ENCODE measurements at regions not wholly inside any gene's neighbourhood (a gene's known extent, or its start where the extent isn't known, plus 50 kb on each side); places are given as distances from the start of the nearest gene placed in this dataset.

DNA sequence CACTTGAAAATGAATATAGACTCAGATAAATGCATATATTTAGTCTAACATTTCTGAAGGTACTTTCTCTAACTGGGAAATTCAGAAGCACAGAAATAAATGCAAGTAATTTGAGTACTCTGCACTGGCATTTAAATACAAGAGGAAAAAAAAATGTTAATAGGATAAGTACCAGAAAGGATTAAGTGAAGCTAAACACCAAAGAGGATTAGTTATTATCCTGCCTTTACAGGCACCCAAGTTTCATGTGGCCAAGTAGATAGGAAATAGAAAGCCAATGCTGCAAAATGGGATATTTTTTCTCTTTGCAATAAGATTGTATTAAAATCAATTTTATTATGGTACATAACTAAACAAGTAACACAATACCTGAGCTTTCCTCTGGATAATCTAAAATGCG, 762.5 kb downstream of the PCDH7 start (continued):
- TF ChIP-seq, protein P1, sequence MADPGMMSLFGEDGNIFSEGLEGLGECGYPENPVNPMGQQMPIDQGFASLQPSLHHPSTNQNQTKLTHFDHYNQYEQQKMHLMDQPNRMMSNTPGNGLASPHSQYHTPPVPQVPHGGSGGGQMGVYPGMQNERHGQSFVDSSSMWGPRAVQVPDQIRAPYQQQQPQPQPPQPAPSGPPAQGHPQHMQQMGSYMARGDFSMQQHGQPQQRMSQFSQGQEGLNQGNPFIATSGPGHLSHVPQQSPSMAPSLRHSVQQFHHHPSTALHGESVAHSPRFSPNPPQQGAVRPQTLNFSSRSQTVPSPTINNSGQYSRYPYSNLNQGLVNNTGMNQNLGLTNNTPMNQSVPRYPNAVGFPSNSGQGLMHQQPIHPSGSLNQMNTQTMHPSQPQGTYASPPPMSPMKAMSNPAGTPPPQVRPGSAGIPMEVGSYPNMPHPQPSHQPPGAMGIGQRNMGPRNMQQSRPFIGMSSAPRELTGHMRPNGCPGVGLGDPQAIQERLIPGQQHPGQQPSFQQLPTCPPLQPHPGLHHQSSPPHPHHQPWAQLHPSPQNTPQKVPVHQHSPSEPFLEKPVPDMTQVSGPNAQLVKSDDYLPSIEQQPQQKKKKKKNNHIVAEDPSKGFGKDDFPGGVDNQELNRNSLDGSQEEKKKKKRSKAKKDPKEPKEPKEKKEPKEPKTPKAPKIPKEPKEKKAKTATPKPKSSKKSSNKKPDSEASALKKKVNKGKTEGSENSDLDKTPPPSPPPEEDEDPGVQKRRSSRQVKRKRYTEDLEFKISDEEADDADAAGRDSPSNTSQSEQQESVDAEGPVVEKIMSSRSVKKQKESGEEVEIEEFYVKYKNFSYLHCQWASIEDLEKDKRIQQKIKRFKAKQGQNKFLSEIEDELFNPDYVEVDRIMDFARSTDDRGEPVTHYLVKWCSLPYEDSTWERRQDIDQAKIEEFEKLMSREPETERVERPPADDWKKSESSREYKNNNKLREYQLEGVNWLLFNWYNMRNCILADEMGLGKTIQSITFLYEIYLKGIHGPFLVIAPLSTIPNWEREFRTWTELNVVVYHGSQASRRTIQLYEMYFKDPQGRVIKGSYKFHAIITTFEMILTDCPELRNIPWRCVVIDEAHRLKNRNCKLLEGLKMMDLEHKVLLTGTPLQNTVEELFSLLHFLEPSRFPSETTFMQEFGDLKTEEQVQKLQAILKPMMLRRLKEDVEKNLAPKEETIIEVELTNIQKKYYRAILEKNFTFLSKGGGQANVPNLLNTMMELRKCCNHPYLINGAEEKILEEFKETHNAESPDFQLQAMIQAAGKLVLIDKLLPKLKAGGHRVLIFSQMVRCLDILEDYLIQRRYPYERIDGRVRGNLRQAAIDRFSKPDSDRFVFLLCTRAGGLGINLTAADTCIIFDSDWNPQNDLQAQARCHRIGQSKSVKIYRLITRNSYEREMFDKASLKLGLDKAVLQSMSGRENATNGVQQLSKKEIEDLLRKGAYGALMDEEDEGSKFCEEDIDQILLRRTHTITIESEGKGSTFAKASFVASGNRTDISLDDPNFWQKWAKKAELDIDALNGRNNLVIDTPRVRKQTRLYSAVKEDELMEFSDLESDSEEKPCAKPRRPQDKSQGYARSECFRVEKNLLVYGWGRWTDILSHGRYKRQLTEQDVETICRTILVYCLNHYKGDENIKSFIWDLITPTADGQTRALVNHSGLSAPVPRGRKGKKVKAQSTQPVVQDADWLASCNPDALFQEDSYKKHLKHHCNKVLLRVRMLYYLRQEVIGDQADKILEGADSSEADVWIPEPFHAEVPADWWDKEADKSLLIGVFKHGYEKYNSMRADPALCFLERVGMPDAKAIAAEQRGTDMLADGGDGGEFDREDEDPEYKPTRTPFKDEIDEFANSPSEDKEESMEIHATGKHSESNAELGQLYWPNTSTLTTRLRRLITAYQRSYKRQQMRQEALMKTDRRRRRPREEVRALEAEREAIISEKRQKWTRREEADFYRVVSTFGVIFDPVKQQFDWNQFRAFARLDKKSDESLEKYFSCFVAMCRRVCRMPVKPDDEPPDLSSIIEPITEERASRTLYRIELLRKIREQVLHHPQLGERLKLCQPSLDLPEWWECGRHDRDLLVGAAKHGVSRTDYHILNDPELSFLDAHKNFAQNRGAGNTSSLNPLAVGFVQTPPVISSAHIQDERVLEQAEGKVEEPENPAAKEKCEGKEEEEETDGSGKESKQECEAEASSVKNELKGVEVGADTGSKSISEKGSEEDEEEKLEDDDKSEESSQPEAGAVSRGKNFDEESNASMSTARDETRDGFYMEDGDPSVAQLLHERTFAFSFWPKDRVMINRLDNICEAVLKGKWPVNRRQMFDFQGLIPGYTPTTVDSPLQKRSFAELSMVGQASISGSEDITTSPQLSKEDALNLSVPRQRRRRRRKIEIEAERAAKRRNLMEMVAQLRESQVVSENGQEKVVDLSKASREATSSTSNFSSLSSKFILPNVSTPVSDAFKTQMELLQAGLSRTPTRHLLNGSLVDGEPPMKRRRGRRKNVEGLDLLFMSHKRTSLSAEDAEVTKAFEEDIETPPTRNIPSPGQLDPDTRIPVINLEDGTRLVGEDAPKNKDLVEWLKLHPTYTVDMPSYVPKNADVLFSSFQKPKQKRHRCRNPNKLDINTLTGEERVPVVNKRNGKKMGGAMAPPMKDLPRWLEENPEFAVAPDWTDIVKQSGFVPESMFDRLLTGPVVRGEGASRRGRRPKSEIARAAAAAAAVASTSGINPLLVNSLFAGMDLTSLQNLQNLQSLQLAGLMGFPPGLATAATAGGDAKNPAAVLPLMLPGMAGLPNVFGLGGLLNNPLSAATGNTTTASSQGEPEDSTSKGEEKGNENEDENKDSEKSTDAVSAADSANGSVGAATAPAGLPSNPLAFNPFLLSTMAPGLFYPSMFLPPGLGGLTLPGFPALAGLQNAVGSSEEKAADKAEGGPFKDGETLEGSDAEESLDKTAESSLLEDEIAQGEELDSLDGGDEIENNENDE (IDR thresholded peaks at IDR 0.05; ENCODE audit: insufficient replicate concordance, low read length), result no peak
- TF ChIP-seq SIN3A (conservative IDR thresholded peaks at IDR 0.05 in 1 of 2, IDR thresholded peaks at IDR 0.05 in 1 of 2; ENCODE audit: low read depth in 1 of 2, low read length in 2 of 2), result no peak
- no peak for TF ChIP-seq CBX5 (IDR thresholded peaks at IDR 0.05; ENCODE audit: low read depth, low read length)
- TF ChIP-seq MAFK (IDR thresholded peaks at IDR 0.05; ENCODE audit: low read depth, low read length), result no peak
- no peak for TF ChIP-seq SP1 (IDR thresholded peaks at IDR 0.05; ENCODE audit: low read depth, low read length)
- TF ChIP-seq ZNF274 (IDR thresholded peaks at IDR 0.05; ENCODE audit: borderline replicate concordance, extremely low read depth, low read length), result no peak
- no peak for TF ChIP-seq POLR2A (IDR thresholded peaks at IDR 0.05; ENCODE audit: control extremely low read depth in 1 of 2, low read depth in 2 of 2, low read length in 2 of 2)
- no peak for TF ChIP-seq SUZ12 (IDR thresholded peaks at IDR 0.05; ENCODE audit: low read length)
- no peak for TF ChIP-seq SIX5 (IDR thresholded peaks at IDR 0.05; ENCODE audit: low read depth, low read length)
- TF ChIP-seq CHD1 (IDR thresholded peaks at IDR 0.05; ENCODE audit: low read depth, low read length), result no peak
- no peak for TF ChIP-seq GABPA (IDR thresholded peaks at IDR 0.05; ENCODE audit: borderline replicate concordance, insufficient read depth, low read length)
